Astrocyte of the spinal cord (primary cell): ENCODE measurements at regions not wholly inside any gene's neighbourhood (a gene's known extent, or its start where the extent isn't known, plus 50 kb on each side); places are given as distances from the start of the nearest gene placed in this dataset.

Experiments used
- DNase-seq: peaks from one replicate; pipeline ENCODE4 v3.0.0; 2011; ENCODE audit warnings: low read depth, low spot score
- H3K4me3 ChIP-seq: 2 replicates; pipeline ENCODE4 v1.5.1; 2011; ENCODE audit warnings: low read depth, mild to moderate bottlenecking, low read length, moderate library complexity
- in situ Hi-C: cut with HindIII; loops from 2 replicates; pipeline ENCODE4 v1.10.0; 2017; ENCODE audit warnings: low sequenced_read_pairs
- TF ChIP-seq, protein P1 (sequence below): IDR thresholded peaks from 2 replicates; pipeline ENCODE4 v1.5.1; 2012; ENCODE audit warnings: low read depth, mild to moderate bottlenecking, low read length, inconsistent platforms

DNA sequence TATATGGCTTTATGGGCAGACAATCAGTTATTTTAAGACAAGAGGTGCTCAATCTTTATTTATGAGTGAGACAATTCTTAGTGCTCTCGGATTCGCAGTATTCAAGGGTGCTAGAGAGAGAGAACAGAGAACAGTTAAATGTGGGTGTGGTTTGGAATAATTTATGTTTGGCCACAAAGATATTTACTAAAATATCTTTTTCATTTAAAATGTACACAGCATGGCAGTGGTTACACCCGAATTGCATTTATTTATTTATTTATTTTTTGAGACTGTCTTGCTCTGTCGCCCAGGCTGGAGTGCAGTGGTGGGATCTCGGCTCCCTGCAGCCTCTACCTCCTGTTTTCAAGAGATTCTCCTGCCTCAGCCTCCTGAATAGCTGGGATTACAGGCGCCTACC lies 109.2 kb downstream of the CDCA7 start:
- H3K4me3 ChIP-seq = no peak overlapping the region
- no peak for DNase-seq
- in situ Hi-C loops = no loop called here
- TF ChIP-seq, protein P1, sequence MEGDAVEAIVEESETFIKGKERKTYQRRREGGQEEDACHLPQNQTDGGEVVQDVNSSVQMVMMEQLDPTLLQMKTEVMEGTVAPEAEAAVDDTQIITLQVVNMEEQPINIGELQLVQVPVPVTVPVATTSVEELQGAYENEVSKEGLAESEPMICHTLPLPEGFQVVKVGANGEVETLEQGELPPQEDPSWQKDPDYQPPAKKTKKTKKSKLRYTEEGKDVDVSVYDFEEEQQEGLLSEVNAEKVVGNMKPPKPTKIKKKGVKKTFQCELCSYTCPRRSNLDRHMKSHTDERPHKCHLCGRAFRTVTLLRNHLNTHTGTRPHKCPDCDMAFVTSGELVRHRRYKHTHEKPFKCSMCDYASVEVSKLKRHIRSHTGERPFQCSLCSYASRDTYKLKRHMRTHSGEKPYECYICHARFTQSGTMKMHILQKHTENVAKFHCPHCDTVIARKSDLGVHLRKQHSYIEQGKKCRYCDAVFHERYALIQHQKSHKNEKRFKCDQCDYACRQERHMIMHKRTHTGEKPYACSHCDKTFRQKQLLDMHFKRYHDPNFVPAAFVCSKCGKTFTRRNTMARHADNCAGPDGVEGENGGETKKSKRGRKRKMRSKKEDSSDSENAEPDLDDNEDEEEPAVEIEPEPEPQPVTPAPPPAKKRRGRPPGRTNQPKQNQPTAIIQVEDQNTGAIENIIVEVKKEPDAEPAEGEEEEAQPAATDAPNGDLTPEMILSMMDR = no peak

DNA sequence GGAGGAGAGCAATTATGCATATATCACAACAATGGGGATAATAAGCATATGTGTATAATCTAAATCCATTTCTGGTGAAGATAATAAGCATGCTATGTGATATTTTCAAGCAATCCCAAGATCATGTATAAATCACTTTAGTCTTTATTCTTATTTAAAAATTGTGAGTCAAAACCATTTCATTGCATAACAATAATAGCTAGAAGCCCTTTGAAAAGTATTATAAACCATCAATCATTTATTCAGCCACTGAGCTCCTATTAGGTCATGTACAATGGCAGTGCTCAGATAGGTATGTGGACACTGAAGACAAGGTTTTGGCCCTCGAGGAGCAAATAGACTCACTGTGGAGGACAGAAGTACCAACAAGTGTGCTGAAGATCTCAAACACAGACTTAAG lies 113.1 kb downstream of the CDCA7 start:
- TF ChIP-seq, protein P1 = no peak
- H3K4me3 ChIP-seq = no peak overlapping the region
- no peak for DNase-seq
- in situ Hi-C loops = no loop called here

DNA sequence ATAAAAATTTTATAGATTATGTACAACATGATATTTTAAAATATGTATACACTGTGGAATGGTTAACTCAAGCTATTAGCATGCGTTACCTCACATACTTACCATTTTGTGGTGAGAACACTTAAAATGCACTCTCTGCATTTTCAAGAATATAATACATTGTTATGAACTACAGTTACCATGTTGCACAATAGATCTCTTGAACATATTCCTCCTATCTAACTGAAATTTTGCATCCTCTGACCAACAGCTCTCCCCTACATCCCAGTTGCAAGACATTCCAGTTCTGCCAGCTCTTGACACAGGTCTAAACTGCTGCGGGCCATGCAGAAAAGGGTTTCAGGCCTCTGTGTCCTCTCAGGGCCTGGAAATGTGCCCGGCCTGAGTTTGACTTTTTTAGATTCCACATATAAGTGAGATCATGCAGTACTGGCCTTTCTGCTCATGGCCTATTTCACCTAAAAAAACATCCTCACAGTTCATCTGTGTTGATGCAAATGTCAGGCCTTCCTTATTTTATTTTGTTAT lies 113.7 kb downstream of the CDCA7 start:
- in situ Hi-C loops = no loop called here
- H3K4me3 ChIP-seq = no peak overlapping the region
- no peak for DNase-seq
- TF ChIP-seq, protein P1 = no peak

DNA sequence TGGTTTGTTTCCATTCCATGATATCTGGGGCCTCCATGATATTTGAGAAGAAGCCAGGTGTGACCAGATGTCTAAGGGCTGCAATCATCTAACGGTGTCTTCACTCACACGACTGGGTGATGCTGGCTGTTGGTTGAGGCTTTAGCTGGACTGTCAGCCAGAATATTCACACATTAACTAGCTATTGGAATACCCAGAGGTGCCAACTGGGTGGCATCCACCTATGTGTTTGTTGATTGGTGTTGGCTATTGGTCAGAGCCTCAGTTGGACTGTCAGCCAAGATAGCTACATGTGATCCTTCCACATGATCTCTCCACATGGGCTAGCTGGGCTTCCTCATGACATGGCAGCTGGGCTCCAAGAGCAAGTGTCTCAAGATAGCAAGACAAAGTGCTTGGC lies 117.4 kb downstream of the CDCA7 start:
- TF ChIP-seq, protein P1 = no peak
- DNase-seq = no peak
- H3K4me3 ChIP-seq = no peak overlapping the region
- in situ Hi-C loops = no loop called here

DNA sequence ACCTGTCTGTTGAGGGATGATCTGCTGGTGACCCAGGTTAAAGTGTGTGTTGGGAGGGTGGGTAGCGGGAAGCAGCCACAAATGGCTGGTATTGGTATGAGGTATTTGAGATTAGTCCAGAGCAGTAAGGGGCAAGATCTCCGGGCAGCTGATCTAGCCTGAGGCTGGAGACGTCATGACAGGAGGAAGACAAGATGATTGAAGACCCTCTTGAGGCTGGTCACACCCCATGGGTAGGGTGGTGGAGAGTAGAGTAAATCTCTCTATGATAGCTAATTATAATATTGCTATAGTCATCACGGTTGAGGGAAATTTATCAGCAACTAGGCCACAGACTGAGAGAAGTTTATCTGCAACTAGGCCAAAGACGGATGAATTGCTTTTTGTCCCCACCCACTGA lies 128.5 kb downstream of the CDCA7 start:
- in situ Hi-C loops = no loop called here
- TF ChIP-seq, protein P1 = no peak
- H3K4me3 ChIP-seq = no peak overlapping the region
- no peak for DNase-seq

DNA sequence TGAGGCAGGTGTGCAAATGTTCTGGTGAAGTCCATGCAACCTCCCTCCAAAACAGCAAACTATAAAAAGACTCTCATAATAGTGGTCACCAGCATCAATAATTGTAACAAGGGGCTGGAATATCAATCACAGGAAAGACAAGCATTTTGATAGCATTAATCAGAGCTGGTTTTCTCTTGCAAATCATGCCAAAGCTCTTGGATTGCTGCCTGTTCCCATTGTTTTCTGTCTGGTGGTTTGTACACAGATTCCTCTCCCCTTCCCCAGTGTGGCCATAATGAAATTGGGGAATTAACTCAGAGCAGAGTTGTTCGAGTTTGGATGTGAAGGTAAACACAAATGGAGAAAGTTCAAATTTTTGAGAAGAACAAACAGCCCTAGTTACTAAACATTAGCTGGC lies 134.2 kb downstream of the CDCA7 start:
- H3K4me3 ChIP-seq = no peak overlapping the region
- DNase-seq = no peak
- in situ Hi-C loops = no loop called here
- TF ChIP-seq, protein P1 = no peak

DNA sequence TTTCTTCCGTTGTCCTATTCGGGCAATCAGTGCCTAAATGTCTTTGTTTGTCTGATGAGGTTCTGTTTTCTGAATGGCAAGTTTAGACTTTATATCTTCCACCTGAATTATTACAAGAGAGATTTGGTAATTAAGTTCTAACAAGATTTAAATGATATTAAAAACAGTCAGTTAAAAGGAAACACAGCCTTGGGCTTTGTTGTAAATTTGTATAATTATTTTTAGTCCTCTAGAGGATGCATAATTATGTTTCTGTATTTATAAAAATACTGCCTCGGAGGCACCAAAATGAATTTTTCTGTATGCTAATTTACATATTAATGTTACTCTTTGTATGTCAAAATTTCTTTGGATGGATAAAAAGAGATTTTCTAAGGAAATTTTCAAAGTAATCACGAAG lies 136.7 kb downstream of the CDCA7 start:
- no peak for DNase-seq
- TF ChIP-seq, protein P1 = no peak
- in situ Hi-C loops = no loop called here
- no peak overlapping the region for H3K4me3 ChIP-seq
